CD4-positive, alpha-beta T cell treated with Interleukin-15 for 4 hours (primary cell): ENCODE measurements at regions not wholly inside any gene's neighbourhood (a gene's known extent, or its start where the extent isn't known, plus 50 kb on each side); places are given as distances from the start of the nearest gene placed in this dataset.

Source experiments
- DNase-seq: peaks from one replicate; pipeline ENCODE4 v3.0.0-alpha.2; 2020; ENCODE audit warnings: low spot score

GRCh38 chr4:104677116-104677515 lies 182.4 kb upstream of the CXXC4 start:
- DNase-seq = no peak

DNA sequence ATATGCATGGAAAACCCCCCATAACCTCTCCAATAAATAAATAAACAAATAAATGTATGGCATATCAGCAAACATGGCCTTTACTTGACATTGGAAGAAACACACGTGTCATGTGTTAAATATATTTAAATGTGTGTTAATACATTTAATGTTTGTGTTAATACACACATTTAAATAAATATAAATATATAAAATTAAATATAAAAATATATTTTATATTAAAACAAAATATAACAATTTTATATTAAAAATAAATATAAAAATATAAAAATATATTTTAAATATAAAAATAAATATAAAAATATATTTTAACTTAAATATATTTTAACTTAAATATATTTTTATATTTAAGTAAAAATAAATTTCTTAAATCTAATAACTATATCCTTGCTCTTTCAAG lies 187.6 kb upstream of the CXXC4 start:
- no peak for DNase-seq

DNA sequence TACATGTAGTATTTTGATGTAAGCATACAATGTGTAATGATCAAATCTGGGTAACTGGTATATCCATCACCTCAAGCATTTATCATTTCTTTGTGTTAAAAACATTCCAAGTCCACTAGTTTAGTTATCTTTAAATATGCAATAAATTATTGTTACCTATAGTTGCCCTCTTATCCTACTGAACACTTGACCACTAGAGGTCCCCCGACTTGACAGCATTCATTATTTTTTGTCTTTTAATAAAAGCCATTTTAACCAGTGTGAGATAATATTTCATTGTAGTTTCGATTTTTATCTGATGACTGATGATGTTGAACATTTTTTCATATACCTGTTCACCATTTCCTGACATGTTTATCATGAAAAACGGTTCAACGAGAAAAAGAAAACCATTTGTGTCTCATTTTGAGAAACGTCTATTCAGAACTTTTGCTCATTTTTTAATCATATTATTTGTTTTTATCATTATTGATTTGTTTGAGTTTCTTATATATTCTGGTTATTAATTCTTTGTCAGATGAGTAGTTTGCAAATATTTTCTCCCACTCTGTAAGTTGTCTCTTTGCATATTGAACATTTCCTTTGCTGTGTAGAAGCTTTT lies 199.0 kb upstream of the CXXC4 start:
- no peak for DNase-seq

- DNase-seq = no peak
Measured at GRCh38 chr4:104716584-104716983, 221.9 kb upstream of the CXXC4 start.

DNA sequence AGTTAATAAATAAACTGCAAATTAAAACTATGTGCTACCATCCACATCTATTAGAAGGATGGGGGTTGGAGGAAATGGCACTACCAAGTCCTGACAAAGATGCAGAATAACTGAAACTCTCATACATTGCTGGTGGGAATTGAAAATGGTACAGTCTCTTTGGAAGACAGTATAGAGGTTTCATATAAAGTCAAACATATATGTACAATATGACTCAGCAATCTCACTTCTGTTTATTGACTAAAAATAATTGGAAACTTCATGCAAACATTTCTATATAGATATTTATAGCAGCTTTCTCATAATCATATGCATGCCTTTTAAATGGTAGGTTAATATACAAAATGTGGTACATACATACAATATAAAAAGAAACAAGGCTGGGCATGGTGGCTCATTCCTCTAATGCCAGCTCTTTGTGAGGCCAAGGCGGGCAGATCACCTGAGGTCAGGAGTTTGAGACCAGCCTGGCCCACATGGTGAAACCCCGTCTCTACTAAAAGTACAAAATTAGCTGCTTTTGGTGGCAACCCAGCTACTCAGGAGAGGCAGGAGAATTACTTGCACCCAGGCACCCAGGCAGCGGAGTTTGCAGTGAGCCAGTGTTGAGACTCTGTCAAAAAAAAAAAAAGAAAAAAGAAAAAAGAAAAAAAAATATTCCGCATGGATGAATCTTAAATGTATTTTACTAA lies 225.0 kb upstream of the CXXC4 start:
- DNase-seq = no peak

GRCh38 chr4:104722467-104722866 lies 227.8 kb upstream of the CXXC4 start:
- no peak for DNase-seq

GRCh38 chr4:104726002-104726401 lies 231.3 kb upstream of the CXXC4 start:
- no peak for DNase-seq

DNA sequence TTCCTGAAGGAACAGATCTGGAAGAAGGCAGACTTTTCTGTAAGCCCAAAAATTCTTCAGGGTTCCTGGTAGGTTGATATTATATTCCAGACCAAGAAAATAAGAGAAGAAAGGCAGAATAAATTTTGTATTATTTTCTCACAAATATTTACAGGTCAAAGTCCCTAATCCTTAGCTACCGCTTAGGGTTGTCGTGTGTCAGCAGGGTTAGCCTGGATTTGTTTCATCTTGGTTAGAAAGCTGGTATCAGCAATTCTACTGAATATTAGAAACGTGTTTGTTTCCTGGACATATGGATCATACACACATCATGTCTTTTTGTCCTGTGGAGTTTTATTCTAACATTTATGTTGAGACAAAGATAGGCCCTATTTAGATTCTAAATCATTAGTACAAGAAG lies 232.9 kb upstream of the CXXC4 start:
- no peak for DNase-seq

DNA sequence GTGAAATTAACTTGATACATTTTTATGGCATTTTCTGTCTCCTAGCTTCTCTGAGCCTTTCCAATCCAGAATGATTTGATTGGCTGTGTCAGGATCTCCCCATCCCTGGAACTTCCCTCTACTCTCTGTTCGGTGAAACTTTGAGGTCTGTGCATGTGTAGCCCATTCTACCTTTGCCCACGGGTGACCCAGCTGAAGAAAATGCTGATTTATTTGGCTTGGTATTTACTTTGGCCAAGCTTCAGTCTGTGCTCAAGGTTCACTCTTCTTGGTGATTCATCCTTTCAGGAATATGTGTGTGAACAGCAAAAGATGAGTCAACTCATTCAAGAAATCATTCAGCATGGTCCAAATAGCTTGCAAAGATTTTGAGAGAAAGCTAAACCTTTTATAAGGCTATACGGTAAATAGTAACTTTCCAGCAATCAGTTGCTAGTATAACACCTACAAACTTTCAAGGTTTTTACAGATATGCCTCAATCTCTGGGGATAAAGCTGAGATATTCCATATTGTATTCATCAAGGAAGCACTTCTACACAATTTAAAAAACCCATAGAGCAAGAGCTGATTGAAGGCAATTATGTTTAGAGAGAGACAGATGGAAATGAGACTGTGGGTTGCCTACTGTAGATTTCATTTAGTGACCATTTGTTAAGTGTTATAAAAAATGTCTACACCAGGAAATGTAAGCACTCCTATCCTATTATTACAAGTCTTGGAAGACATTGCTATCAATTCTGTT lies 233.9 kb upstream of the CXXC4 start:
- no peak for DNase-seq

DNA sequence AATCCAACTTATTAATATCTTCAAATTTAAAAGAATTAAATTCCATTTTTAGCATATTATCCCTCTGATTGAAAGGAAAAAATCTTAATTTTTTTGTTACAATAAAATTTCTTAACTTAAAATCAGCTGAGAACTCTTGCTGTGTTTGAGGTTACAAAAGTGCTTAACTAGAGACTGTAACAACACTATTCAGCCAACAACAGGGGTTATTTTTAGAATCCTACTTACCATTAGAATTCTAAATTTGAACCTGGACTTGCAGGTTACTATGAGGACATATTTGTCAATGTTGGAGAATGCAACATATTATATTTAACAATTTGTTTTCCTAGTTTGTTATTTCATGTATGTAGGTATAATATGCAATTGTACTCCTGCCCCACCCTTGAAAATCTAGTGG lies 238.1 kb upstream of the CXXC4 start:
- DNase-seq = no peak

DNA sequence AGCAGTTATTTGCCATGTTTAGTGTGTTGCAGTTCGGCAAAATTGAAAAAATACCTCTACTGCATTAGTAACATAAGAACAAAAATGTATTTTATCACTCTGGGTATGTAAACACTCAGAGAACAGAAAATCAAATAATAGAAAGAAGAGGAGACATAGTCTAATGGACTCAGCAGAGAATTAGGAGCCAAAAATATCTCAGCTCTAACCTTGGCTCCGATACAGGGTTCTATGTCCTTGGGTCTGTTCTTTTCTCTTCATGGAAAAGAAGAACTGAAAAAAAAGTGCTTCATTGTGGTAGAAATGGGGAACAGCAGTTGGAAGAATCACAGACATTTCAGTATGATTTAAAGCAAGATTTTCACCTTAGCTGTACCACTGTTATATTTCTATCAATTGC lies 240.5 kb upstream of the CXXC4 start:
- no peak for DNase-seq

DNA sequence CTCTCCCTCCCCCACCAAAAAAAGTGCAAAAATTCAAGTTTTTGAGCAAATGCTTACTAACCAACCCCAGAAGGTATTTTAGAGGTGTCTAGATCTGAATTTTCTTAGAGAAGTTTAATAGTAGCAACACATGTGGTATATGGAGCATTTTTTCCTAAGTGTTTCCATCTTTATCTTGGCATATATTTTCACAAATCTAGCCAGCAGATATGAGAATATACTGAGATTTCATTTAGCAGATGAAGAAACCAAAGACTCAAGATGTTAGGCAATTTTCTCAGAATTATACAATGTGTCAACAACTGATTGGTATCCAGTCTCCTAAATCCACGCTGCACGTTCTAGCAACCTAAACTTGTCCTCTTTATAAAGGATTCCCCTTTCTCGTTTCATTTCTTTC lies 245.5 kb upstream of the CXXC4 start:
- DNase-seq = no peak

DNA sequence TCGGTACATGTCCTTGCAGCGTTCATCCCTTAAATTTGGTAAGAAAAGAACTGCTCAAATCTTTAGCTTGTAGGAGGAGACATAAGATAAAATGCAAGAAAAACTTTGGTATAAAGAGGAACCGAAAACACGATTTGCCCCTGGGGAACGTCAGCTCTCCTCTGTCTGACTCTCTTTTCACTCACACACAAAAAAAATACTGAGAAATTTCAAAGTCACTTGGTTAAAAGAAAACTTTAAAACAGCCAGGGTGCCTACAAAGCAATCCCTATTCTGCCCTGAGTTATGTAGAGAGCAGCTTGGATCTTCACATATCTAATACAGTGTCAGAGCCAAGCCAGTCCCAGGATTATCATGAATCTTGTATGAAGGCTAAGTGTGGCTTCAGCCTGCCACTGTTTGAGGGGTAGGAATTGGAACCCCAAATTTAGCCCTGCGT lies 248.5 kb upstream of the CXXC4 start:
- DNase-seq = no peak

DNA sequence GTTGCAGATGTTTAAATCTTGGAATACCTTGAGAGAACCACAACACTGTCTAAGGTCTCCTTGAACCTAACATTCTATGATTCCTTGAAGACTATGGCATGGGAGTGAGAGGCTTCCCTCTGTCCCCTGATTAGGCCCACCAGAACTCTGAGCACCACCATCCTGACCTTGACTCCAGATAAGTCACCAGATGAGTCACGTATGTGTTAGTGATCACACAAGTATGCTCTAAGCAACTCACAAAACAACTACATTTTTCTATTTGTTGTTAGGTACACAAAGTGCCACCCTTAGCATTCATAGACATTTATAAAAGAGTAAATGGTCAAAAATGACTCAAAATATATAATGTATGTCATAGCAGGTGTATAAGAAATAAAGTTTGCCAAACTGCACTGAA lies 252.9 kb upstream of the CXXC4 start:
- no peak for DNase-seq

GRCh38 chr4:104749062-104749461 lies 254.4 kb upstream of the CXXC4 start:
- DNase-seq = no peak

DNA sequence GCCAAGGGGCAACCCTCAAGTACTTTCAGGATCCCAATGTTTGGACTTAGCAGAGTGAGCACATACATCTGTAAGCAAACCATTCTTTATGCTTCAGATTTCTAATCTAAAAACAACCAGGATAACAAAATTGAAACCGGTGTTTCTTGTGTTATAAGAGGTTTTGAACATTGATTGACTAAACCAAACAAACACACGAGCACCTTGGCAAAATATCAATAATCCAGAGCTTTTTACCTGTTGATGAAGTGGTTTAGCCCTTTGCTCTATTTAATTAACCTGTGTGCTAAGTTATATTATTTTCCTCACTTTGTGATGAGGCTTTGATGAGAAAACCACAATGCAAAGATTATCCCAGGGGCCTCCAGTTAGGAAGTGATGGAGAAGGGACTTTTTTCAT lies 255.3 kb upstream of the CXXC4 start:
- no peak for DNase-seq

- DNase-seq = no peak
Measured at GRCh38 chr4:104751468-104751867, 256.8 kb upstream of the CXXC4 start.

GRCh38 chr4:104752337-104752736 lies 257.6 kb upstream of the CXXC4 start:
- no peak for DNase-seq

DNA sequence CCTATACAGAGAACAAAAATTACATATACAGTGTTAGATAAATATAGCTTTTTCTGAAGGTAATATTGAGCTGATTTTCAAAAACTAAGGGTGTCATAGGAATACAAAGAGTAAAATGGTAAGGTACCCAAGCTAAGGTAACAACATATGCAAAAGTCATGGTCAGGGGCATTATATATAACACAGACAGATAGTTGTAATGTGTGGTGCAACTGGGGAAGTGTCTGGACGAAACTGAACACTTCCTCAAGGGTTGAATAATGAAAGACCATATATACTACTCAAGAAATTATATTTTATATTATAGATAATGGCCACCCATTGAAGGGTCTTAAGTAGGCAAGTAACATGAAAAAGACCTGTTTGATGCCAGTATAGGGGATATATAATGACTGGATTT lies 262.1 kb upstream of the CXXC4 start:
- no peak for DNase-seq

GRCh38 chr4:104758574-104758973 lies 263.9 kb upstream of the CXXC4 start:
- DNase-seq = no peak

GRCh38 chr4:104763554-104764222 lies 269.0 kb upstream of the CXXC4 start:
- DNase-seq = no peak

DNA sequence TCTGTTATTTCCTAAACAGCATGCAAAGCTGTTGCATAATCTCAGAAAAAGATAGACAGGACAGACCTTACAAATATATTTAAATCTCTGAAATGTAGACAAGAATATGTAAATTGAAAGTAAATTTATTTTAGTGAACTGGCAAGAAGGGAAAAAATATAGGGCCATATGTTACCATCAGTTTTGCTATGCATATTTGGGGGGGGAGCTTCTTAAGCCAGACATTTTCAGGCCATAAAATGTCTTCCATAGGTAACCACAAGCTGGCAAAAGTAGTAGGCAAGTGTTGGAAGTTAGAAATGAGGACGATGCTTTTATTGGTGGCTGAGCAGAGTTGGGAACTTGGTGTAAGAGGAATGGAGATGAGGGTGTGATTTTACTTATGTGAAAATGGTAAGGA lies 272.0 kb upstream of the CXXC4 start:
- no peak for DNase-seq

- DNase-seq = no peak
Measured at GRCh38 chr4:104772849-104773248, 278.2 kb upstream of the CXXC4 start.
